ENCODE measurements at regions not wholly inside any gene's neighbourhood (a gene's known extent, or its start where the extent isn't known, plus 50 kb on each side); places are given as distances from the start of the nearest gene placed in this dataset.
"Not testable (repeated sequence)": the region's sequence is repeated elsewhere in the genome, so short reads cannot be mapped to it uniquely, and the experiment has no call there.

- TF ChIP-seq, protein P1, sequence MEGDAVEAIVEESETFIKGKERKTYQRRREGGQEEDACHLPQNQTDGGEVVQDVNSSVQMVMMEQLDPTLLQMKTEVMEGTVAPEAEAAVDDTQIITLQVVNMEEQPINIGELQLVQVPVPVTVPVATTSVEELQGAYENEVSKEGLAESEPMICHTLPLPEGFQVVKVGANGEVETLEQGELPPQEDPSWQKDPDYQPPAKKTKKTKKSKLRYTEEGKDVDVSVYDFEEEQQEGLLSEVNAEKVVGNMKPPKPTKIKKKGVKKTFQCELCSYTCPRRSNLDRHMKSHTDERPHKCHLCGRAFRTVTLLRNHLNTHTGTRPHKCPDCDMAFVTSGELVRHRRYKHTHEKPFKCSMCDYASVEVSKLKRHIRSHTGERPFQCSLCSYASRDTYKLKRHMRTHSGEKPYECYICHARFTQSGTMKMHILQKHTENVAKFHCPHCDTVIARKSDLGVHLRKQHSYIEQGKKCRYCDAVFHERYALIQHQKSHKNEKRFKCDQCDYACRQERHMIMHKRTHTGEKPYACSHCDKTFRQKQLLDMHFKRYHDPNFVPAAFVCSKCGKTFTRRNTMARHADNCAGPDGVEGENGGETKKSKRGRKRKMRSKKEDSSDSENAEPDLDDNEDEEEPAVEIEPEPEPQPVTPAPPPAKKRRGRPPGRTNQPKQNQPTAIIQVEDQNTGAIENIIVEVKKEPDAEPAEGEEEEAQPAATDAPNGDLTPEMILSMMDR (IDR thresholded peaks at IDR 0.05; ENCODE audit: insufficient read depth, low read length) = no peak
- peak; percentile 92 for DNase-seq (ENCODE audit: low read depth)
- H3K4me3 ChIP-seq (ENCODE audit: low read depth, low read length) = no peak overlapping the region
Observed at GRCh38 chr3:64440498-64440897, 215.2 kb upstream of the PRICKLE2 start.

GRCh38 chr3:64438812-64439211, 213.5 kb upstream of the PRICKLE2 start:
- no peak for DNase-seq (ENCODE audit: low read depth)
- TF ChIP-seq, protein P1 (IDR thresholded peaks at IDR 0.05; ENCODE audit: insufficient read depth, low read length) = no peak
- H3K4me3 ChIP-seq (ENCODE audit: low read depth, low read length) = no peak overlapping the region

GRCh38 chr3:64438066-64438465, 212.8 kb upstream of the PRICKLE2 start:
- DNase-seq (ENCODE audit: low read depth) = no peak
- TF ChIP-seq, protein P1 (IDR thresholded peaks at IDR 0.05; ENCODE audit: insufficient read depth, low read length) = no peak

DNA sequence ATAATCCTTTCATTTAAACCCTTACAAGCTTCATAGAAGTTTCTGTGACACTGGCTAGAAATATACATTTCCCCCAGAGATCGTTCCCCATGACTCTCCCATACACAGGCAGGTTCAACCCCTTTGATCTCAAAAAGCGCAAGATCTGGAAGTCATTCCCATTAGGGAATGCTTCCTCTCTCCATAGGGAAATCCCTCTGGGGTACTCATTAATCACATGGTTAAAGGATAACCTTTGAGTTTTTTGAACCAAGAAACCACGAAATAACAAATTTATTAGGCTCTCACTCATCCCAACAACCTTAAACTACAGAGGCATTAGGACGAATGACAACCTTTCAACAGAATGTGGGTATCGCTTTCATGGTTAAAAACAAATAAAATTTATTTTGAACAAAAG, 211.9 kb upstream of the PRICKLE2 start:
- DNase-seq (ENCODE audit: low read depth) = no peak
- no peak overlapping the region for H3K4me3 ChIP-seq (ENCODE audit: low read depth, low read length)
- TF ChIP-seq, protein P1 (IDR thresholded peaks at IDR 0.05; ENCODE audit: insufficient read depth, low read length) = no peak

More at GRCh38 chr3:64438066-64438465, 212.8 kb upstream of the PRICKLE2 start:
- no peak overlapping the region for H3K4me3 ChIP-seq (ENCODE audit: low read depth, low read length)

DNA sequence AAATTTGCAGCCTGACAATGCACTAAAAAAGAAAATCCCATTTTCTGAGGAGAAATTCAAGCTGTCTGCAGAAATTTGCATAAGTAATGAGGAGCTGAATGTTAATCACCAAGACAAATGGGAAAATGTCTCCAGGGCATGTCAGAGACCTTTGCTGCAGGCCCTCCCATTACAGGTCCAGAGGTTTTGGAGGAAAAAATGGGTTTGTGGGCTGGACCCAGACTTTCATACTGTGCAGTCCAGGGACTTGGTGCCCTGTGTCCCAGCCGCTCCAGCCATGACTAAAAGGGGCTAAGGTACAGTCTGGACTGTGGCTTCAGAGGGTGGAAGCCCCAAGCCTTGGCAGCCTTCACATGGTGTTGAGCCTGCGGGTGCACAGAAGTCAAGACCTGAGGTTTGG, 209.8 kb upstream of the PRICKLE2 start:
- H3K4me3 ChIP-seq (ENCODE audit: low read depth, low read length); DNase-seq (ENCODE audit: low read depth): not testable (repeated sequence)

- DNase-seq (ENCODE audit: low read depth) = no peak
- no peak overlapping the region for H3K4me3 ChIP-seq (ENCODE audit: low read depth, low read length)
- TF ChIP-seq, protein P1 (IDR thresholded peaks at IDR 0.05; ENCODE audit: insufficient read depth, low read length) = no peak
Observed at GRCh38 chr3:64432870-64433269, 207.6 kb upstream of the PRICKLE2 start.

DNA sequence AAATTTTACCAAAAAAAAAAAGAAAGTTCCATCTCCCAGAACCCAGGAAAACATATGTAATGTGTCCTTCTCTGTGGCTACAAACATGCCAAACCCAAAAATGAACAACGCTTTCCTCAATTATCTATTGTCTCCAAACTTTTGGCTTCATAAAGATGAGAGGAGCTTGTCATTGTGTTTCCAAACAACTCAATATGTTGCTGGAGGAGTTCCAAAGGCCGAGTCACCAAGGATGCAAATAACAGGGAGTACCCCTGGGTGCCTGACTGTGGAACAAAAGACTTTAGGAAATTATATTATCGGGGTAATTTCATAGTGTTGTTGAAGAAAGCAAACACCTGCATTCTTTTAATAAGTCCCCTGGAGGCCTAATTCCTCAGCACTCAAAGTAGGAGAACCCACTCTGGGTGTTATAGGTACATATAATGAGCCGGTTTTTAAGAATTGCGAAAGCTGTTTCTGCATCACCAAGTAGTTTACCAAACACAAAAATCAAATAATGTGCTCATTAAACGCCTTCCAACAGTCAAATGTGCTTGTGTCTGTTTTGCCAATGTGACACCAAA, 206.3 kb upstream of the PRICKLE2 start:
- no peak overlapping the region for H3K4me3 ChIP-seq (ENCODE audit: low read depth, low read length)
- DNase-seq (ENCODE audit: low read depth) = no peak
- TF ChIP-seq, protein P1 (IDR thresholded peaks at IDR 0.05; ENCODE audit: insufficient read depth, low read length) = no peak

Measured in fibroblast of the aortic adventitia (primary cell).